ENCODE measurements at regions not wholly inside any gene's neighbourhood (a gene's known extent, or its start where the extent isn't known, plus 50 kb on each side); places are given as distances from the start of the nearest gene placed in this dataset.
"Not testable (repeated sequence)": the region's sequence is repeated elsewhere in the genome, so short reads cannot be mapped to it uniquely, and the experiment has no call there.

- TF ChIP-seq POLR2A (IDR thresholded peaks at IDR 0.05; ENCODE audit: extremely low read depth, insufficient read length): no peak
- no peak overlapping the region for H3K4me3 ChIP-seq (ENCODE audit: low read depth, low read length)
- no peak for DNase-seq (ENCODE audit: low read depth)
Observed at GRCh38 chr14:87615047-87615446, 377.9 kb downstream of the GALC start.

GRCh38 chr14:87613881-87614280 lies 379.1 kb downstream of the GALC start:
- TF ChIP-seq POLR2A (IDR thresholded peaks at IDR 0.05; ENCODE audit: extremely low read depth, insufficient read length) (no peak), CTCF (IDR thresholded peaks at IDR 0.05; ENCODE audit: low read depth, low read length) (no peak), MYC (IDR thresholded peaks at IDR 0.05; ENCODE audit: low read depth, low read length) (no peak), MAX (IDR thresholded peaks at IDR 0.05; ENCODE audit: low read depth, low read length) (no peak)
- no peak overlapping the region for H3K4me3 ChIP-seq (ENCODE audit: low read depth, low read length)
- DNase-seq (ENCODE audit: low read depth): no peak

- H3K4me3 ChIP-seq (ENCODE audit: low read depth, low read length); DNase-seq (ENCODE audit: low read depth): not testable (repeated sequence)
Observed at GRCh38 chr14:87607056-87607455, 385.9 kb downstream of the GALC start.

GRCh38 chr14:87601036-87601435 lies 391.9 kb downstream of the GALC start:
- TF ChIP-seq POLR2A (IDR thresholded peaks at IDR 0.05; ENCODE audit: extremely low read depth, insufficient read length): no peak
- no peak for TF ChIP-seq CTCF (IDR thresholded peaks at IDR 0.05; ENCODE audit: low read depth, low read length)
- TF ChIP-seq MYC (IDR thresholded peaks at IDR 0.05; ENCODE audit: low read depth, low read length): no peak
- TF ChIP-seq MAX (IDR thresholded peaks at IDR 0.05; ENCODE audit: low read depth, low read length): no peak
- no peak for DNase-seq (ENCODE audit: low read depth)
- H3K4me3 ChIP-seq (ENCODE audit: low read depth, low read length): no peak overlapping the region

GRCh38 chr14:87600240-87600639 lies 392.7 kb downstream of the GALC start:
- TF ChIP-seq CTCF (IDR thresholded peaks at IDR 0.05; ENCODE audit: low read depth, low read length): no peak
- no peak for TF ChIP-seq MAX (IDR thresholded peaks at IDR 0.05; ENCODE audit: low read depth, low read length)
- TF ChIP-seq MYC (IDR thresholded peaks at IDR 0.05; ENCODE audit: low read depth, low read length): no peak
- TF ChIP-seq POLR2A (IDR thresholded peaks at IDR 0.05; ENCODE audit: extremely low read depth, insufficient read length): no peak
- peak; percentile 10 for DNase-seq (ENCODE audit: low read depth)
- H3K4me3 ChIP-seq (ENCODE audit: low read depth, low read length): no peak overlapping the region

GRCh38 chr14:87581298-87581697 lies 411.7 kb downstream of the GALC start:
- no peak overlapping the region for H3K4me3 ChIP-seq (ENCODE audit: low read depth, low read length)
- TF ChIP-seq POLR2A (IDR thresholded peaks at IDR 0.05; ENCODE audit: extremely low read depth, insufficient read length): no peak
- no peak for TF ChIP-seq MAX (IDR thresholded peaks at IDR 0.05; ENCODE audit: low read depth, low read length)
- TF ChIP-seq MYC (IDR thresholded peaks at IDR 0.05; ENCODE audit: low read depth, low read length): no peak
- no peak for TF ChIP-seq CTCF (IDR thresholded peaks at IDR 0.05; ENCODE audit: low read depth, low read length)
- no peak for DNase-seq (ENCODE audit: low read depth)

- H3K4me3 ChIP-seq (ENCODE audit: low read depth, low read length): no peak overlapping the region
- DNase-seq (ENCODE audit: low read depth): no peak
- TF ChIP-seq MYC (IDR thresholded peaks at IDR 0.05; ENCODE audit: low read depth, low read length) (no peak), POLR2A (IDR thresholded peaks at IDR 0.05; ENCODE audit: extremely low read depth, insufficient read length) (no peak), CTCF (IDR thresholded peaks at IDR 0.05; ENCODE audit: low read depth, low read length) (no peak), MAX (IDR thresholded peaks at IDR 0.05; ENCODE audit: low read depth, low read length) (no peak)
Observed at GRCh38 chr14:87579036-87579435, 413.9 kb downstream of the GALC start.

Measured in NB4 (cell line).